Prostate gland (tissue), 2 donors: ENCODE measurements at regions not wholly inside any gene's neighbourhood (a gene's known extent, or its start where the extent isn't known, plus 50 kb on each side); places are given as distances from the start of the nearest gene placed in this dataset.

Experiments
- DNase-seq: peaks from one replicate; pipeline ENCODE4 v3.0.0-alpha.2; 2019; ENCODE audit warnings: low spot score
- H3K27ac ChIP-seq, 2 donors: fragments of 200-600 bp; sonication (generic); 2 replicates each; pipeline ENCODE4 v1.5.1; 2017 to 2019
- H3K27me3 ChIP-seq: fragments of 200-600 bp; sonication (generic); replicated peaks from 2 replicates; pipeline ENCODE4 v1.5.1; 2019; ENCODE audit not compliant: insufficient read depth
- H3K36me3 ChIP-seq, 2 donors: fragments of 200-600 bp; sonication (generic); 1 replicate in 1 of 2; 2 replicates in 1 of 2; pipeline versions ENCODE4 v1.5.1 to v1.8.1; 2017 to 2019
- H3K4me1 ChIP-seq: fragments of 200-600 bp; sonication (generic); replicated peaks from 2 replicates; pipeline ENCODE4 v1.5.1; 2019
- H3K4me3 ChIP-seq, 2 donors: fragments of 200-600 bp; sonication (generic); 2 replicates each; pipeline ENCODE4 v1.5.1; 2017 to 2019
- H3K9me3 ChIP-seq: fragments of 200-600 bp; sonication (generic); 2 replicates; pipeline ENCODE4 v1.5.1; 2017
- CTCF ChIP-seq, 4 experiments: fragments of 200-600 bp in 2 of 4; fragments of 450-650 bp in 2 of 4; sonication (generic) in 2 of 4; IDR thresholded peaks; 1 replicate in 3 of 4; 2 replicates in 1 of 4; pipeline ENCODE4 v1.5.1; 2016 to 2019; ENCODE audit warnings: antibody characterized with exemption in 4 of 4, mild to moderate bottlenecking in 2 of 4, moderate library complexity in 2 of 4
- POLR2A ChIP-seq: fragments of 450-650 bp; IDR thresholded peaks from one replicate; pipeline ENCODE4 v1.6.1; 2016; ENCODE audit warnings: antibody characterized with exemption, mild to moderate bottlenecking
- POLR2AphosphoS5 ChIP-seq: sonication (generic); formaldehyde crosslinking; IDR thresholded peaks from one replicate; pipeline ENCODE4 v1.6.1; 2017; ENCODE audit warnings: antibody characterized with exemption
- WGBS: methylation state at CpG from one replicate; pipeline ENCODE4 v1.1.5; 2018; 5-methylcytosine and 5-hydroxymethylcytosine counted together
- intact Hi-C: fragments of 100-400 bp; cut with DNase I; formaldehyde crosslinking; loops from one replicate; pipeline ENCODE4 v1.14.2; 2022

- no peaks in the 10 kb centered on the region for H3K27me3 ChIP-seq
- TF ChIP-seq CTCF (IDR thresholded peaks at IDR 0.05) (no peak), POLR2AphosphoS5 (no peak), POLR2A (no peak)
- no peaks in the 10 kb centered on the region for H3K9me3 ChIP-seq
- H3K27ac ChIP-seq = no peak overlapping the region
- intact Hi-C loops = no loop called here
- 47% methylated on average over 1 of the region's 1 CpG for WGBS
- H3K4me3 ChIP-seq = no peak overlapping the region
- no peak for DNase-seq
- no peaks in the 10 kb centered on the region for H3K36me3 ChIP-seq
- H3K4me1 ChIP-seq = no peaks in the 10 kb centered on the region
These were observed 71.3 kb downstream of the IRX5 start for GRCh38 chr16:55001931-55002330.

DNA sequence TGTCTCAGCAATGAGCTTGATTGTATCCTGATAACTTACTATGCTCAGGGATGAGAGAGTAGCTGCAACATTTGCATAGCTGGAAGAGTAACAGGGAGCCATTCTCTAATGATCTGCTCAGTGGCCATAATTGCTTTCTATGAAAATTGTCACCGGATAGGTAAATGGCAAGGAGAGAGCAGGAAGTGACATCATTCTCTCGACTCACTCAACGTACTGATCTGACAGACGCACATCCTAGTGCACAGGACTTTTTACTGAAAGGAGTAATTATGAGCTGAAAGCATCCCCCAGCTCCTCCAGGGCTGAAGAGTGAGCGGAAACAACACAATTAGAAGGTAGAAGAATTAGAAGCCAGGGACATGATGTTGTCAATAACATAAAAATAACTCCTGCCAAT is 71.8 kb downstream of the IRX5 start:
- Histone ChIP-seq H3K9me3 (no peaks in the 10 kb centered on the region), H3K4me1 (no peaks in the 10 kb centered on the region), H3K27me3 (no peaks in the 10 kb centered on the region), H3K36me3 (no peaks in the 10 kb centered on the region), H3K4me3 (no peak overlapping the region), H3K27ac (no peak overlapping the region)
- intact Hi-C loops = no loop called here
- DNase-seq = no peak
- WGBS = 69% methylated on average over 5 of the region's 5 CpGs
- no peak for TF ChIP-seq POLR2A
- TF ChIP-seq CTCF (IDR thresholded peaks at IDR 0.05) = no peak
- TF ChIP-seq POLR2AphosphoS5 = no peak

- no peak overlapping the region for H3K27ac ChIP-seq
- 53% methylated on average over 2 of the region's 2 CpGs for WGBS
- no peak for DNase-seq
- no peaks in the 10 kb centered on the region for H3K4me1 ChIP-seq
- H3K36me3 ChIP-seq = no peaks in the 10 kb centered on the region
- no peak overlapping the region for H3K4me3 ChIP-seq
- TF ChIP-seq CTCF (IDR thresholded peaks at IDR 0.05) = no peak
- TF ChIP-seq POLR2A = no peak
- no peak for TF ChIP-seq POLR2AphosphoS5
- no peaks in the 10 kb centered on the region for H3K27me3 ChIP-seq
- H3K9me3 ChIP-seq = no peaks in the 10 kb centered on the region
- intact Hi-C loops = no loop called here
These were observed 72.6 kb downstream of the IRX5 start for GRCh38 chr16:55003306-55003705.

GRCh38 chr16:55003916-55004315 is 73.3 kb downstream of the IRX5 start:
- Histone ChIP-seq H3K4me1 (no peaks in the 10 kb centered on the region), H3K4me3 (no peak overlapping the region), H3K27me3 (no peaks in the 10 kb centered on the region), H3K27ac (no peak overlapping the region), H3K9me3 (no peaks in the 10 kb centered on the region), H3K36me3 (no peaks in the 10 kb centered on the region)
- DNase-seq = no peak
- intact Hi-C loops = no loop called here
- TF ChIP-seq CTCF (IDR thresholded peaks at IDR 0.05) (no peak), POLR2AphosphoS5 (no peak), POLR2A (no peak)
- 84% methylated on average over 12 of the region's 12 CpGs for WGBS

- Histone ChIP-seq H3K27ac (no peak overlapping the region), H3K27me3 (no peaks in the 10 kb centered on the region), H3K36me3 (no peaks in the 10 kb centered on the region), H3K4me1 (no peaks in the 10 kb centered on the region), H3K9me3 (no peaks in the 10 kb centered on the region), H3K4me3 (no peak overlapping the region)
- DNase-seq = no peak
- 81% methylated on average over 8 of the region's 8 CpGs for WGBS
- TF ChIP-seq POLR2A (no peak), CTCF (IDR thresholded peaks at IDR 0.05) (no peak), POLR2AphosphoS5 (no peak)
- intact Hi-C loops = no loop called here
These were observed 76.8 kb downstream of the IRX5 start for GRCh38 chr16:55007504-55007903.
